K562 (cell line): ENCODE measurements at regions not wholly inside any gene's neighbourhood (a gene's known extent, or its start where the extent isn't known, plus 50 kb on each side); places are given as distances from the start of the nearest gene placed in this dataset.

Source experiments
- ATAC-seq: fragments of 200-7000 bp; cut with Tn5 transposase; 3 replicates; pipeline ENCODE4 v1.9.1; 2020; ENCODE audit warnings: moderate library complexity
- BruUV-seq: library from RNA; stranded (reverse); fragments of 400-500 nt; replicated peaks from 2 replicates; lab custom pipeline; 2021; lab: Mats Ljungman, UMichigan
- CTCF ChIA-PET: fragments of 300-600 bp; formaldehyde crosslinking; extraction: SDS; loops from one replicate; lab custom pipeline; 2021; ENCODE audit warnings: low intra/inter-chr PET ratio; lab: Yijun Ruan, JAX
- POLR2A ChIA-PET: fragments of 300-600, 350-650 bp; sonication (Branson Sonifier 250); formaldehyde crosslinking; extraction: SDS; loops from one replicate; lab custom pipeline; 2021; ENCODE audit warnings: antibody characterized with exemption, inconsistent platforms; lab: Yijun Ruan, JAX
- DNase-seq, 4 experiments: peaks; one replicate each; pipeline versions ENCODE4 v3.0.0 to v3.0.0-alpha.2; 2011 to 2018; ENCODE audit warnings: low spot score in 3 of 4, mixed read lengths in 3 of 4; ENCODE audit errors: extremely low read depth in 1 of 4
- FAIRE-seq: peaks from 2 replicates; lab custom pipeline; 2011; peaks lifted over from hg19 to GRCh38; lab: Jason Lieb, UNC
- H2AFZ ChIP-seq: 2 replicates; pipeline ENCODE4 v1.6.0; 2011; ENCODE audit warnings: low read depth, low read length, control low read depth, inconsistent platforms
- H3K27ac ChIP-seq: fragments of 200-600 bp; 3 replicates; pipeline ENCODE4 v1.8.0; 2011; ENCODE audit warnings: low read depth, mild to moderate bottlenecking, control low read depth, inconsistent platforms, low read length, moderate library complexity, mixed read lengths; ENCODE audit errors: extremely low read depth
- H3K27me3 ChIP-seq, 2 experiments: fragments of 300-600 bp in 1 of 2; 2 replicates in 1 of 2; 3 replicates in 1 of 2; pipeline versions ENCODE4 v1.6.0 to v1.8.0; 2011; ENCODE audit warnings: inconsistent platforms in 2 of 2, low read length in 2 of 2, mild to moderate bottlenecking in 1 of 2, mixed read lengths in 1 of 2, moderate library complexity in 1 of 2; ENCODE audit not compliant: control insufficient read depth in 2 of 2, insufficient read depth in 2 of 2
- H3K36me3 ChIP-seq: fragments of 300-600 bp; 3 replicates; pipeline ENCODE4 v1.8.0; 2011; ENCODE audit warnings: mild to moderate bottlenecking, low read length, inconsistent platforms; ENCODE audit not compliant: control insufficient read depth, insufficient read depth
- H3K4me1 ChIP-seq, 2 experiments: fragments of 200-600 bp in 1 of 2; replicated peaks in 1 of 2; 2 replicates in 1 of 2; 3 replicates in 1 of 2; pipeline versions ENCODE4 v1.5.1 to v1.8.0; 2011; ENCODE audit warnings: inconsistent platforms in 2 of 2, low read length in 2 of 2, mild to moderate bottlenecking in 1 of 2, mixed read lengths in 1 of 2, moderate library complexity in 1 of 2; ENCODE audit not compliant: control insufficient read depth in 2 of 2, insufficient read depth in 2 of 2
- H3K4me2 ChIP-seq: 2 replicates; pipeline ENCODE4 v1.6.1; 2011; ENCODE audit warnings: low read length, control low read depth, inconsistent platforms, mixed read lengths; ENCODE audit not compliant: insufficient read depth
- H3K4me3 ChIP-seq: fragments of 200-600 bp; sonication (generic), shearing (Covaris generic); 2 replicates; pipeline ENCODE4 v1.5.1; 2016; ENCODE audit warnings: control low read depth, inconsistent platforms
- H3K79me2 ChIP-seq: fragments of 200-600 bp; 3 replicates; pipeline ENCODE4 v1.8.0; 2011; ENCODE audit warnings: low read length, inconsistent platforms; ENCODE audit not compliant: control insufficient read depth, insufficient read depth
- H3K9ac ChIP-seq, 2 experiments: 2 replicates each; pipeline versions ENCODE4 v1.6.0 to v1.6.1; 2011; ENCODE audit warnings: low read depth in 2 of 2, low read length in 2 of 2, control low read depth in 1 of 2, inconsistent platforms in 1 of 2, mild to moderate bottlenecking in 1 of 2, mixed read lengths in 1 of 2; ENCODE audit not compliant: insufficient read depth in 1 of 2
- H3K9me1 ChIP-seq: one replicate; pipeline ENCODE4 v1.6.0; 2011; ENCODE audit warnings: inconsistent platforms, mild to moderate bottlenecking, low read length, moderate library complexity; ENCODE audit not compliant: control insufficient read depth, insufficient read depth
- H3K9me3 ChIP-seq: replicated peaks from 2 replicates; pipeline ENCODE4 v1.5.1; 2011; ENCODE audit warnings: low read depth, low read length, inconsistent platforms; ENCODE audit not compliant: control insufficient read depth, insufficient read depth
- H4K20me1 ChIP-seq: replicated peaks from 2 replicates; pipeline ENCODE4 v1.6.1; 2011; ENCODE audit warnings: low read length, inconsistent platforms, mixed read lengths; ENCODE audit not compliant: control insufficient read depth, insufficient read depth
- CC2D1A ChIP-seq: fragments of 450-650 bp; IDR thresholded peaks from 2 replicates; pipeline ENCODE4 v1.6.1; 2017; ENCODE audit warnings: mild to moderate bottlenecking
- CREB1 ChIP-seq, 2 experiments: sonication (generic) in 1 of 2; formaldehyde crosslinking in 1 of 2; IDR thresholded peaks; 2 replicates each; pipeline versions ENCODE4 v1.6.1 to v1.8.0; 2012 to 2022; ENCODE audit warnings: inconsistent platforms in 1 of 2, mild to moderate bottlenecking in 1 of 2, missing genetic modification reagents in 1 of 2, moderate library complexity in 1 of 2
- HDAC1 ChIP-seq, 2 experiments: fragments of 450-650 bp; IDR thresholded peaks; 2 replicates each; pipeline ENCODE4 v1.6.1; 2016 to 2017; ENCODE audit warnings: inconsistent platforms in 1 of 2, mild to moderate bottlenecking in 1 of 2, moderate library complexity in 1 of 2
- HDAC3 ChIP-seq: fragments of 450-650 bp; IDR thresholded peaks from 2 replicates; pipeline ENCODE4 v1.6.1; 2018; ENCODE audit warnings: borderline replicate concordance, mild to moderate bottlenecking, moderate library complexity; ENCODE audit not compliant: partially characterized antibody
- KHSRP ChIP-seq: fragments of 450-650 bp; IDR thresholded peaks from 2 replicates; pipeline ENCODE4 v1.6.1; 2017
- MXI1 ChIP-seq: IDR thresholded peaks from 2 replicates; pipeline ENCODE4 v1.6.1; 2011; ENCODE audit warnings: low read depth, mild to moderate bottlenecking, improper control_type of control experiment, low read length
- NFYB ChIP-seq: IDR thresholded peaks from 2 replicates; pipeline ENCODE4 v1.6.1; 2011; ENCODE audit warnings: mild to moderate bottlenecking, moderate library complexity; ENCODE audit not compliant: insufficient read length; ENCODE audit errors: extremely low read depth
- NR2F6 ChIP-seq: fragments of 450-650 bp; formaldehyde crosslinking; IDR thresholded peaks from 2 replicates; pipeline ENCODE4 v1.4.0; 2020; ENCODE audit warnings: mild to moderate bottlenecking
- NRF1 ChIP-seq, 2 experiments: fragments of 450-650 bp; IDR thresholded peaks in 1 of 2; conservative IDR thresholded peaks in 1 of 2; 2 replicates each; pipeline ENCODE4 v1.6.1; 2014; ENCODE audit warnings: mild to moderate bottlenecking in 2 of 2
- OTX1 ChIP-seq: fragments of 450-650 bp; formaldehyde crosslinking; IDR thresholded peaks from 2 replicates; pipeline ENCODE4 v1.4.0; 2022; ENCODE audit warnings: mild to moderate bottlenecking
- TRIM24 ChIP-seq, 2 experiments: fragments of 450-650 bp; IDR thresholded peaks; 2 replicates each; pipeline ENCODE4 v1.6.1; 2016
- ZBTB1 ChIP-seq: sonication (generic); formaldehyde crosslinking; IDR thresholded peaks from 2 replicates; pipeline ENCODE4 v1.8.1; 2023; ENCODE audit warnings: missing genetic modification reagents, low read depth, mild to moderate bottlenecking, borderline replicate concordance
- ZEB2 ChIP-seq: fragments of 450-650 bp; IDR thresholded peaks from 2 replicates; pipeline ENCODE4 v1.6.1; 2016
- ZNF212 ChIP-seq: fragments of 450-650 bp; formaldehyde crosslinking; IDR thresholded peaks from 2 replicates; pipeline ENCODE4 v1.4.0; 2020; ENCODE audit warnings: mild to moderate bottlenecking
- WGBS: fragments of 100-300 bp; shearing (Covaris generic); methylation state at CpG from one replicate; pipeline ENCODE4 v1.1.6; 2016; ENCODE audit warnings: low coverage, mixed read lengths; ENCODE audit not compliant: insufficient coverage; ENCODE audit errors: missing lambda C conversion rate; 5-methylcytosine and 5-hydroxymethylcytosine counted together
- in situ Hi-C: fragments of 300-500 bp; cut with MboI; formaldehyde crosslinking; loops from 4 replicates; pipeline ENCODE4 v1.15.0; 2018; ENCODE audit warnings: inconsistent platforms, mixed read lengths
- intact Hi-C: fragments of 100-400 bp; cut with micrococcal nuclease; formaldehyde crosslinking; loops from 2 replicates; pipeline ENCODE4 v1.14.2; 2022
- TF ChIP-seq, protein P1 (sequence below): fragments of 250-450 bp; sonication (Bioruptor Pico); IDR thresholded peaks from 2 replicates; pipeline ENCODE4 v1.4.0; 2020; ENCODE audit warnings: borderline replicate concordance
- TF ChIP-seq, protein P2 (sequence below): fragments of 250-450 bp; sonication (Bioruptor Pico); IDR thresholded peaks from 2 replicates; pipeline ENCODE4 v1.4.0; 2020; ENCODE audit warnings: mild to moderate bottlenecking, moderate library complexity, borderline replicate concordance

DNA sequence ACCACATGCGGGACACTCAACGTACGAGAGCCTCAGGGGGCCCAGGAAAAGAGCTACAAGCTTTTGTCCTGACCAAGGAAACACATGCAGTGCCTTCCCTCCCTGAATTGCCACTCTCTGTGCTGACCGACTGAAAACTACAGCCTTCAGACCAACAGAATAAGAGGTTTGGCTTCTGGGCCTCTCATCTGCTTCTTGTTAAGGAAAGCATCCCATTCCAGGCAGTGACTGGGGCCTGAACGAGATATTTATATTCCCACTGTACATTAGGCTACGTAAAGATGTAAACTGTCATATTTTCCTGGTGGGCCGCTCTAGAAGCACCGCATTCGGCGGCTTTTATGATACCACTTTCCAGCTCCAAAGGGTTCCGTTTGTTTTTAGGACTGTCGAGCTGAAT, 208.9 kb upstream of the TPM1 start (continued):
- TF ChIP-seq NRF1 (conservative IDR thresholded peaks at IDR 0.05 in 1 of 2, IDR thresholded peaks at IDR 0.05 in 1 of 2) (no peak), ZNF212 (CRISPR knock-in tag) (no peak), MXI1 (no peak)
- TF ChIP-seq, protein P1, sequence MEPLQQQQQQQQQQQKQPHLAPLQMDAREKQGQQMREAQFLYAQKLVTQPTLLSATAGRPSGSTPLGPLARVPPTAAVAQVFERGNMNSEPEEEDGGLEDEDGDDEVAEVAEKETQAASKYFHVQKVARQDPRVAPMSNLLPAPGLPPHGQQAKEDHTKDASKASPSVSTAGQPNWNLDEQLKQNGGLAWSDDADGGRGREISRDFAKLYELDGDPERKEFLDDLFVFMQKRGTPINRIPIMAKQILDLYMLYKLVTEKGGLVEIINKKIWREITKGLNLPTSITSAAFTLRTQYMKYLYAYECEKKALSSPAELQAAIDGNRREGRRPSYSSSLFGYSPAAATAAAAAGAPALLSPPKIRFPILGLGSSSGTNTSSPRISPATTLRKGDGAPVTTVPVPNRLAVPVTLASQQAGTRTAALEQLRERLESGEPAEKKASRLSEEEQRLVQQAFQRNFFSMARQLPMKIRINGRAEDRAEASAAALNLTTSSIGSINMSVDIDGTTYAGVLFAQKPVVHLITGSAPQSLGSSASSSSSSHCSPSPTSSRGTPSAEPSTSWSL: no peak

DNA sequence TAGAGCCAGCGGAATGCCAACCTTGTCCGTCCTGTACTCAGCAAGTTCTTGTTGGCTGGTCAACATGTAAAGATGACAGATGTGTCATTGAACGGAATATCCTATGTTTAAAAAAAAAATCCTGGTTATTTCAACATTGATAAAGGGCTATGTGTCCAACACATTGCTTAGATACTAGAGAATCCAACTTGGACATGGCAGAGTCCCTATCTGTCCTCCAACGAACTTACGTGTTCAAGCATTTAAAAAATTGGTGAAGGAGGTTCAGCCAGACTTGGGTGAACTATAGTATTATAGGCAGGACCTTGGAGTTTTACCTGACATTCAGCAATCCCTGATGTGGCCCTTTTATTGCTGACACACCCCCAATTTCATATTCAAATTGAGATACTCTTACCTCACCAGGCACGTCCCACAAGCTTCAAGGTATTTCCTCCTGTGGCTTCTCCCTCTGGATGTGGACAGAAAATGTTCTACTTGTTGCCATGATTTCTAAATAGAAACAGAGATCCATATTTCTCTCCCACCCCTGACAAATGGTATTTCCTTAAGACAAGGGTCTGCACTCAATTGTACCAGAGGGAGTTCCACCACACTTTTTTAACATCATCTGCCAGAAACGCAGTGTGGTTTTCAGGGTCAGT, 207.7 kb upstream of the TPM1 start:
- H3K4me3 ChIP-seq: no peak overlapping the region
- DNase-seq (no peak), ATAC-seq (no peak), FAIRE-seq (no peak)
- in situ Hi-C loops: loop anchor here (25.0 kb wide), 1 partner anchor 577 kb away; no protein-coding TSS in a partner anchor
- BruUV-seq: no TSS peak
- no peaks in the 10 kb centered on the region for H3K36me3 ChIP-seq
- WGBS: 5% methylated on average over 7 of the region's 7 CpGs
- no peaks in the 10 kb centered on the region for H3K9me3 ChIP-seq
- H3K4me1 ChIP-seq: no peaks in the 10 kb centered on the region
- H3K79me2 ChIP-seq: no peaks in the 10 kb centered on the region
- CTCF ChIA-PET: no interaction called here
- no peak overlapping the region for H3K4me2 ChIP-seq
- H3K9me1 ChIP-seq: no peaks in the 10 kb centered on the region
- H4K20me1 ChIP-seq: 0 out of 2 replicates have a peak, but pooled peaks cover under 1% of the 10 kb centered on the region
- POLR2A ChIA-PET: no interaction called here
- no peak overlapping the region for H3K27ac ChIP-seq
- no peak overlapping the region for H3K9ac ChIP-seq
- peaks cover 25 to 56% of the 10 kb centered on the region in 2 experiments for H3K27me3 ChIP-seq
- H2AFZ ChIP-seq: no peak overlapping the region
- intact Hi-C loops: no loop called here
- TF ChIP-seq TRIM24 (IDR thresholded peaks at IDR 0.05): no peak
- TF ChIP-seq, protein P2, sequence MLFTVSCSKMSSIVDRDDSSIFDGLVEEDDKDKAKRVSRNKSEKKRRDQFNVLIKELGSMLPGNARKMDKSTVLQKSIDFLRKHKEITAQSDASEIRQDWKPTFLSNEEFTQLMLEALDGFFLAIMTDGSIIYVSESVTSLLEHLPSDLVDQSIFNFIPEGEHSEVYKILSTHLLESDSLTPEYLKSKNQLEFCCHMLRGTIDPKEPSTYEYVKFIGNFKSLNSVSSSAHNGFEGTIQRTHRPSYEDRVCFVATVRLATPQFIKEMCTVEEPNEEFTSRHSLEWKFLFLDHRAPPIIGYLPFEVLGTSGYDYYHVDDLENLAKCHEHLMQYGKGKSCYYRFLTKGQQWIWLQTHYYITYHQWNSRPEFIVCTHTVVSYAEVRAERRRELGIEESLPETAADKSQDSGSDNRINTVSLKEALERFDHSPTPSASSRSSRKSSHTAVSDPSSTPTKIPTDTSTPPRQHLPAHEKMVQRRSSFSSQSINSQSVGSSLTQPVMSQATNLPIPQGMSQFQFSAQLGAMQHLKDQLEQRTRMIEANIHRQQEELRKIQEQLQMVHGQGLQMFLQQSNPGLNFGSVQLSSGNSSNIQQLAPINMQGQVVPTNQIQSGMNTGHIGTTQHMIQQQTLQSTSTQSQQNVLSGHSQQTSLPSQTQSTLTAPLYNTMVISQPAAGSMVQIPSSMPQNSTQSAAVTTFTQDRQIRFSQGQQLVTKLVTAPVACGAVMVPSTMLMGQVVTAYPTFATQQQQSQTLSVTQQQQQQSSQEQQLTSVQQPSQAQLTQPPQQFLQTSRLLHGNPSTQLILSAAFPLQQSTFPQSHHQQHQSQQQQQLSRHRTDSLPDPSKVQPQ (CRISPR knock-in tag): no peak
- no peak for TF ChIP-seq ZEB2
- TF ChIP-seq KHSRP: no peak
- TF ChIP-seq HDAC3: no peak
- TF ChIP-seq ZBTB1 (CRISPR knock-in tag): no peak
- TF ChIP-seq CC2D1A: no peak
- TF ChIP-seq NFYB: no peak
- no peak for TF ChIP-seq NR2F6 (CRISPR knock-in tag)
- no peak for TF ChIP-seq CREB1 (IDR thresholded peaks at IDR 0.05)
- TF ChIP-seq CREB1 (CRISPR knock-in tag; IDR thresholded peaks at IDR 0.05): no peak
- no peak for TF ChIP-seq HDAC1 (IDR thresholded peaks at IDR 0.05)
- TF ChIP-seq OTX1 (CRISPR knock-in tag): no peak
